SK-N-SH treated with all-trans-retinoic acid at 6 μM for 48 hours (cell line): ENCODE measurements at regions not wholly inside any gene's neighbourhood (a gene's known extent, or its start where the extent isn't known, plus 50 kb on each side); places are given as distances from the start of the nearest gene placed in this dataset.

Experiments used
- ATAC-seq: fragments of 200-7000 bp; cut with Tn5 transposase; 3 replicates; pipeline ENCODE4 v1.9.1; 2020; ENCODE audit warnings: mild to moderate bottlenecking, moderate library complexity
- BACH2 ChIP-seq: fragments of 250-450 bp; sonication (Bioruptor Pico); IDR thresholded peaks from 2 replicates; pipeline ENCODE4 v1.9.0; 2021; ENCODE audit warnings: mild to moderate bottlenecking, borderline replicate concordance
- CREB5 ChIP-seq: fragments of 250-450 bp; sonication (Bioruptor Pico); IDR thresholded peaks from 2 replicates; pipeline ENCODE4 v1.5.1; 2020; ENCODE audit warnings: low read depth, mild to moderate bottlenecking, moderate library complexity
- CSDC2 ChIP-seq: fragments of 250-450 bp; sonication (Bioruptor Pico); IDR thresholded peaks from 2 replicates; pipeline ENCODE4 v1.5.0; 2020; ENCODE audit warnings: mild to moderate bottlenecking, moderate library complexity
- CSRNP3 ChIP-seq: fragments of 250-450 bp; sonication (Bioruptor Pico); IDR thresholded peaks from 2 replicates; pipeline ENCODE4 v1.5.1; 2021; ENCODE audit warnings: mild to moderate bottlenecking, moderate library complexity
- ESRRG ChIP-seq: fragments of 250-450 bp; sonication (Bioruptor Pico); IDR thresholded peaks from 2 replicates; pipeline ENCODE4 v1.6.1; 2021; ENCODE audit warnings: mild to moderate bottlenecking
- GLIS3 ChIP-seq: fragments of 250-450 bp; sonication (Bioruptor Pico); IDR thresholded peaks from 2 replicates; pipeline ENCODE4 v1.5.0; 2020; ENCODE audit warnings: mild to moderate bottlenecking, moderate library complexity
- ISL1 ChIP-seq: fragments of 250-450 bp; sonication (Bioruptor Pico); IDR thresholded peaks from 2 replicates; pipeline ENCODE4 v2.1.2; 2022; ENCODE audit warnings: mild to moderate bottlenecking, moderate library complexity
- OSR1 ChIP-seq: fragments of 250-450 bp; sonication (Bioruptor Pico); IDR thresholded peaks from 2 replicates; pipeline ENCODE4 v1.8.0; 2022; ENCODE audit warnings: moderate library complexity, mild to moderate bottlenecking, inconsistent platforms
- POU6F1 ChIP-seq: fragments of 250-450 bp; sonication (Bioruptor Pico); IDR thresholded peaks from 2 replicates; pipeline ENCODE4 v1.8.0; 2021; ENCODE audit warnings: low read depth, mild to moderate bottlenecking, moderate library complexity, borderline replicate concordance
- PPARA ChIP-seq: fragments of 250-450 bp; sonication (Bioruptor Pico); IDR thresholded peaks from 2 replicates; pipeline ENCODE4 v1.5.0; 2020; ENCODE audit warnings: mild to moderate bottlenecking, borderline replicate concordance
- RARB ChIP-seq: fragments of 250-450 bp; sonication (Bioruptor Pico); IDR thresholded peaks from 2 replicates; pipeline ENCODE4 v1.8.0; 2021; ENCODE audit warnings: mild to moderate bottlenecking, moderate library complexity
- TCF4 ChIP-seq: fragments of 250-450 bp; sonication (Bioruptor Pico); IDR thresholded peaks from 2 replicates; pipeline ENCODE4 v1.8.0; 2021; ENCODE audit warnings: mild to moderate bottlenecking, moderate library complexity, borderline replicate concordance
- TOX ChIP-seq: fragments of 250-450 bp; sonication (Bioruptor Pico); IDR thresholded peaks from 2 replicates; pipeline ENCODE4 v1.8.0; 2021; ENCODE audit warnings: mild to moderate bottlenecking, moderate library complexity, borderline replicate concordance
- TSHZ2 ChIP-seq: fragments of 250-450 bp; sonication (Bioruptor Pico); IDR thresholded peaks from 2 replicates; pipeline ENCODE4 v1.5.0; 2020; ENCODE audit warnings: mild to moderate bottlenecking, moderate library complexity
- ZC3H10 ChIP-seq: fragments of 250-450 bp; sonication (Bioruptor Pico); IDR thresholded peaks from 2 replicates; pipeline ENCODE4 v1.5.1; 2021; ENCODE audit warnings: mild to moderate bottlenecking, moderate library complexity
- ZFP3 ChIP-seq: fragments of 250-450 bp; sonication (Bioruptor Pico); IDR thresholded peaks from 2 replicates; pipeline ENCODE4 v1.5.0; 2020; ENCODE audit warnings: mild to moderate bottlenecking, moderate library complexity
- ZFP30 ChIP-seq: fragments of 450-650 bp; formaldehyde crosslinking; IDR thresholded peaks from 2 replicates; pipeline ENCODE4 v1.5.0; 2022; ENCODE audit warnings: mild to moderate bottlenecking, moderate library complexity
- ZNF565 ChIP-seq: fragments of 450-650 bp; formaldehyde crosslinking; conservative IDR thresholded peaks from 2 replicates; pipeline ENCODE4 v1.5.0; 2020; ENCODE audit warnings: low read depth, mild to moderate bottlenecking, moderate library complexity
- ZNF70 ChIP-seq: fragments of 450-650 bp; formaldehyde crosslinking; IDR thresholded peaks from 2 replicates; pipeline ENCODE4 v1.5.0; 2020; ENCODE audit warnings: mild to moderate bottlenecking, moderate library complexity
- ZNF8 ChIP-seq: fragments of 450-650 bp; formaldehyde crosslinking; IDR thresholded peaks from 2 replicates; pipeline ENCODE4 v1.5.0; 2020; ENCODE audit warnings: mild to moderate bottlenecking, moderate library complexity

GRCh38 chr1:98427664-98428063, 233.9 kb upstream of the SNX7 start:
- no peak for ATAC-seq
- TF ChIP-seq TCF4 (no peak), ZNF70 (no peak), CSDC2 (CRISPR knock-in tag) (no peak), ZC3H10 (CRISPR knock-in tag) (no peak), ISL1 (CRISPR knock-in tag) (no peak), GLIS3 (no peak), ZFP3 (CRISPR knock-in tag) (no peak), POU6F1 (CRISPR knock-in tag) (no peak), ESRRG (CRISPR knock-in tag) (no peak), TSHZ2 (CRISPR knock-in tag) (no peak), RARB (CRISPR knock-in tag) (no peak), OSR1 (CRISPR knock-in tag) (no peak), ZNF8 (CRISPR knock-in tag) (no peak), CREB5 (no peak), CSRNP3 (CRISPR knock-in tag) (no peak), PPARA (CRISPR knock-in tag) (no peak), BACH2 (CRISPR knock-in tag) (no peak)

- TF ChIP-seq ZNF565 (CRISPR knock-in tag) = no peak
- TF ChIP-seq, all 23 proteins: peak for 0
- no peak for ATAC-seq
These were observed 235.4 kb upstream of the SNX7 start for GRCh38 chr1:98426092-98426491.

GRCh38 chr1:98422816-98423215, 238.7 kb upstream of the SNX7 start:
- TF ChIP-seq BACH2 (CRISPR knock-in tag) = no peak
- no peak for TF ChIP-seq TSHZ2 (CRISPR knock-in tag)
- TF ChIP-seq PPARA (CRISPR knock-in tag) = no peak
- no peak for TF ChIP-seq ZFP30
- TF ChIP-seq ZNF8 (CRISPR knock-in tag) = no peak
- no peak for ATAC-seq

GRCh38 chr1:98421085-98421435, 240.5 kb upstream of the SNX7 start:
- no peak for ATAC-seq
- TF ChIP-seq ZFP3 (CRISPR knock-in tag) (no peak), ZC3H10 (CRISPR knock-in tag) (no peak), TOX (CRISPR knock-in tag) (no peak), CREB5 (no peak), RARB (CRISPR knock-in tag) (no peak), ISL1 (CRISPR knock-in tag) (no peak), PPARA (CRISPR knock-in tag) (no peak), GLIS3 (no peak), CSRNP3 (CRISPR knock-in tag) (no peak), CSDC2 (CRISPR knock-in tag) (no peak), BACH2 (CRISPR knock-in tag) (no peak)
